Astrocyte of the spinal cord (primary cell): ENCODE measurements at regions not wholly inside any gene's neighbourhood (a gene's known extent, or its start where the extent isn't known, plus 50 kb on each side); places are given as distances from the start of the nearest gene placed in this dataset.

ENCODE experiments used
- DNase-seq: peaks from one replicate; pipeline ENCODE4 v3.0.0; 2011; ENCODE audit warnings: low read depth, low spot score
- H3K4me3 ChIP-seq: 2 replicates; pipeline ENCODE4 v1.5.1; 2011; ENCODE audit warnings: low read depth, mild to moderate bottlenecking, low read length, moderate library complexity
- CTCF ChIP-seq: IDR thresholded peaks from 2 replicates; pipeline ENCODE4 v1.5.1; 2012; ENCODE audit warnings: low read depth, mild to moderate bottlenecking, low read length, inconsistent platforms
- in situ Hi-C: cut with HindIII; loops from 2 replicates; pipeline ENCODE4 v1.10.0; 2017; ENCODE audit warnings: low sequenced_read_pairs

DNA sequence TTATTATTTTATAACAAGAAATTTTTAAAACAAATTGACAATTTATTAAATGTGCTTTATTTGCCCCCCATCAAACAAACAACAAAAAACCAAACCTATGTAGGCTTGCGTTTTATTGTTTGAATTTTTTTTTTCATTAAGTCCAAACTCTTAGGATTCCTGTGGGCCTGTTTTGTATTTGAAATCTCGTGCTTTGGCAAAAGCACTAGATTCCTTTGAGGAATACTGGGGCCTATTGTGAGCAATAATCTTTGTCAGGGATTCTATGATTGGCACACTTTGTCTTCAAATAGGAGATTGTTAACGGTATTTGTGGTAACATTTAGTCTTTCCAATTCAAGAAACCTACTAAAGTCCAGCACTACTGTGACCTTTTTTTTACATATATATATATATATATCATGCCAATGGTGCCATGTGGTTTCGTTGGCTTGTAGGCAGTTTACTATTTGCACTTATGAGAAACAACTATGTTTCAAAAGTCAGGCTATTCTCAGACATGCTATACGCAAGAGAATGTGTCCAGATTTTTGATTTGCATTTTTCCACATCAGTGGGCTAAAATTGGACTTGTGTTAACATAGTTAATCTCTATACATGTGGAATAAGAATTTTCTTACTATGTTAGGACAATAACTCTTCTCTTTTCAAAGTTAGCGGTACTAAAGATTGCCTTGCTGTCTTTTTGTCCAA, 70.4 kb upstream of the GREM2 start:
- no peak for DNase-seq
- TF ChIP-seq CTCF, result no peak
- in situ Hi-C loops, result no loop called here
- no peak overlapping the region for H3K4me3 ChIP-seq

GRCh38 chr1:240672132-240672811, 60.3 kb upstream of the GREM2 start:
- TF ChIP-seq CTCF, result no peak

GRCh38 chr1:240667351-240667750, 55.4 kb upstream of the GREM2 start:
- H3K4me3 ChIP-seq, result no peak overlapping the region
- in situ Hi-C loops, result no loop called here
- DNase-seq, result no peak
- no peak for TF ChIP-seq CTCF

More at GRCh38 chr1:240672132-240672811, 60.3 kb upstream of the GREM2 start:
- no peak for DNase-seq
- in situ Hi-C loops, result no loop called here
- H3K4me3 ChIP-seq, result no peak overlapping the region

DNA sequence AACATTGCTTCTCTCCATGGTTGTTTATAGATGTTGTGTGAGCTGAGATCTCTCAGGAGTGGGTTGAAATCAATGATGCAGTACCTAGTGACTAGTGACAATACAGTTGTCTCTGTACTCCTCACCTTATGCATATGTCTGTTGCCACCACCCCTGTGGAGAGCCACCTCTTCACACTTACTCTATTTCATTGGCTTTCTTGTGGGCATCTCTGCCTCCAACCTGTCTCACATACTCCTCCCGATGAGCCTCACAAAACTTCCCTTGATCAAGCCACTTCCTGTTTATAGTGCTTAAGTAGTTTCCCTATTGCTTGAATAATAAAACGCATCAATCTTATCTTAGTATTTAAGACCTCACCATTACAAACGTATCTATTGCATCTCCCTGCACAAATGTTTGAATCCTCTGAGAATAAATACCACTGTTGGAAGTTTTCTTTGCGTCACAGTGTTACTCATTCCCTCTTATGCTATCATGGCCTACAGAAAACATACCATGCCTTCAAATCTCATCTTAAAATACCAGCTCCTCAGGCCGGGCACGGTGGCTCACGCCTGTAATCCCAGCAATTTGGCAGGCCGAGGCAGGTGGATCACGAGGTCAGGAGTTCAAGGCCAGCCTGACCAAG, 54.7 kb upstream of the GREM2 start:
- in situ Hi-C loops, result no loop called here
- no peak overlapping the region for H3K4me3 ChIP-seq
- DNase-seq, result no peak
- TF ChIP-seq CTCF, result no peak

DNA sequence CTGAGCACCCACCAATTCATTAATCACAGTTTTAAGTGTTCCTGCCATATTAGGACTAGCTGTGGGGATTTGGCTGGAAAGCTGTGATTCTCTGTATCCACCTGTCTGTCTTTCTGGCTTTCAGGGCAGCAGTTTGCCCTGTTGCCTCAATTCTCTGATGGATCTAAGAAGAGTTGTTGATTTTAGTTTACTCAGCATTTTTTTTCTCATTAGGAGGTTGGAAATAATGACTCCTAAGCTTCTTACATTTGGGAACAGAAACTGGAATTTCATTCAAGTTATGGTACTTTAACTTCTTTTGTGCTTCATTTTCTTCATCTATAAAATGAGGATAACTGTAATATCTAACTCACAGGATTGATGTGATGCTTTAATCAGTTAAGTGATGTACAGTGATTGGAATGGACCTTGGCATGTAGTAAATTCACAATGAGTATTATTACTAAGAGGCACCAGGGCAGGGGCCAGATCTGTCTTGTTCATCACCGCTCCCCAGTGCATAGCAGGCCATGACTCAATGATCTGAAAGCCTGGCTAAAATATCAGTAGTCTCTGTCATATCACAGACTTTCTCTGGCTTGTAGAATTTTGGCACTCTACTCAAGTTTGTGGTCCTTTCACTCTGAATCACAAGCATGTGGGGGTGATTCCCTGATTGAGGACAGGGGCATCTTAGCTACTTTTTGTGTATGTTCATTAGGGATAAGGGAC, 51.4 kb upstream of the GREM2 start:
- no peak overlapping the region for H3K4me3 ChIP-seq
- no peak for DNase-seq
- no peak for TF ChIP-seq CTCF
- in situ Hi-C loops, result no loop called here
